MM.1S (cell line): ENCODE measurements at regions not wholly inside any gene's neighbourhood (a gene's known extent, or its start where the extent isn't known, plus 50 kb on each side); places are given as distances from the start of the nearest gene placed in this dataset.

Experiments
- DNase-seq: peaks from one replicate; pipeline ENCODE4 v3.0.0-alpha.2; 2015
- H2AFZ ChIP-seq: fragments of 300-600 bp; sonication (generic); 2 replicates; pipeline ENCODE4 v1.6.0; 2016; ENCODE audit warnings: antibody characterized with exemption, low read length
- H3F3A ChIP-seq: fragments of 300-600 bp; sonication (generic); 2 replicates; pipeline ENCODE4 v1.6.1; 2016; ENCODE audit warnings: mild to moderate bottlenecking, antibody characterized with exemption, low read length, moderate library complexity, mixed read lengths; ENCODE audit not compliant: insufficient read depth
- H3K27ac ChIP-seq: fragments of 300-600 bp; sonication (generic); 2 replicates; pipeline ENCODE4 v1.5.1; 2016; ENCODE audit warnings: mild to moderate bottlenecking, low read length
- H3K27me3 ChIP-seq: fragments of 300-600 bp; sonication (generic); replicated peaks from 2 replicates; pipeline ENCODE4 v1.6.0; 2016; ENCODE audit warnings: low read length; ENCODE audit not compliant: insufficient read depth
- H3K36me3 ChIP-seq: fragments of 300-600 bp; sonication (generic); replicated peaks from 2 replicates; pipeline ENCODE4 v1.6.1; 2016; ENCODE audit warnings: mild to moderate bottlenecking, low read length, mixed read lengths; ENCODE audit not compliant: insufficient read depth
- H3K4me1 ChIP-seq: fragments of 300-600 bp; sonication (generic); 2 replicates; pipeline ENCODE4 v1.6.1; 2016; ENCODE audit warnings: low read length, mixed read lengths
- H3K4me2 ChIP-seq: fragments of 300-600 bp; sonication (generic); 2 replicates; pipeline ENCODE4 v1.6.0; 2016; ENCODE audit warnings: low read depth, low read length
- H3K4me3 ChIP-seq: fragments of 300-600 bp; sonication (generic); 2 replicates; pipeline ENCODE4 v1.5.1; 2016; ENCODE audit warnings: low read length, mixed read lengths
- H3K79me2 ChIP-seq: fragments of 300-600 bp; sonication (generic); 2 replicates; pipeline ENCODE4 v1.6.1; 2016; ENCODE audit warnings: mixed run types, low read length, mixed read lengths
- H3K9ac ChIP-seq: fragments of 300-600 bp; sonication (generic); 2 replicates; pipeline ENCODE4 v1.6.1; 2016; ENCODE audit warnings: low read length, mixed read lengths
- H3K9me2 ChIP-seq: fragments of 300-600 bp; sonication (generic); replicated peaks from 2 replicates; pipeline ENCODE4 v1.6.1; 2016; ENCODE audit warnings: mild to moderate bottlenecking, low read length, mixed read lengths; ENCODE audit not compliant: insufficient read depth
- H3K9me3 ChIP-seq: fragments of 300-600 bp; sonication (generic); replicated peaks from 2 replicates; pipeline ENCODE4 v1.6.1; 2016; ENCODE audit warnings: mild to moderate bottlenecking, low read length, mixed read lengths; ENCODE audit not compliant: insufficient read depth
- H4K20me1 ChIP-seq: fragments of 300-600 bp; sonication (generic); 2 replicates; pipeline ENCODE4 v1.6.1; 2016; ENCODE audit warnings: mild to moderate bottlenecking, low read length, moderate library complexity, mixed read lengths; ENCODE audit not compliant: insufficient read depth
- EZH2 ChIP-seq: fragments of 300-600 bp; sonication (generic); optimal IDR thresholded peaks from 2 replicates; pipeline ENCODE3; 2017; ENCODE audit warnings: low read depth, mild to moderate bottlenecking, antibody characterized with exemption, low read length, mixed read lengths
- EZH2phosphoT487 ChIP-seq: fragments of 300-600 bp; sonication (generic); IDR thresholded peaks from 2 replicates; pipeline ENCODE4 v1.6.1; 2018; ENCODE audit warnings: antibody characterized with exemption, low read length
- TF ChIP-seq, protein P1 (sequence below): fragments of 300-600 bp; sonication (generic); IDR thresholded peaks from 2 replicates; pipeline ENCODE4 v1.5.1; 2016; ENCODE audit warnings: antibody characterized with exemption, low read length, mixed read lengths

DNA sequence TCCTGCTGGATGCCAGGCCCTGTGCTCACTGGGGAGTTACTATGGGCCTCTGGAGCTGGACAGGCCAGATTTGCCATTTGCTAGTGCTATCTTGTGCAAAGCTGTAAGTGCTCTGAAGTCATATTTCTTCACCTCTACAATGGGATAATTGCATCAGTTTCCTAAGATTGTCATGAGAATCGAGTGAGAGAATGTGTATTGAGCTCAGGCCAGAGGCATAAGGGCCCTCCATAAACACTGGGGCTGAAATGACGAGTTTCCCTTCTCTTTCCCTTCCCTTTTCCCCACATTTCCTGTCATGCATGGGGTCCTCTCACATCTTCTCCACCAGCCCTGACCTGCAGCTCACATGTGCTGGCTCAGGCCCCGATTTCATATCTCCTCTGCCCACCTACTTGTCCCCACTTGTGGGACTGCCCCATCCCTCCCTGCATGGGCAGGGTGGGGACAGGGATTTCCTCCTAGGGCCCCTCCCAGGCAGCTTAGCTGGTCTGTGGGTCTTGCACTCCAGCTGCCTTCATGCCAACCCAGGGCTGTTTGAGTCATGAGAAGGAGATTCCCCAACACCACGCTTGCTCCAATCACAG, 358.8 kb downstream of the MID1IP1 start:
- Histone ChIP-seq H3K9ac (no peak overlapping the region), H3K36me3 (no peaks in the 10 kb centered on the region), H3F3A (peaks cover 7% of the 10 kb centered on the region; the same call in 1 of the 2 replicates), H3K79me2 (no peaks in the 10 kb centered on the region), H3K27ac (no peak overlapping the region), H4K20me1 (no peaks in the 10 kb centered on the region), H3K4me1 (peaks cover 36% of the 10 kb centered on the region; the same call in 1 of the 2 replicates), H3K9me3 (no peaks in the 10 kb centered on the region), H3K27me3 (no peaks in the 10 kb centered on the region), H3K4me2 (no peak overlapping the region), H2AFZ (no peak overlapping the region), H3K4me3 (no peak overlapping the region), H3K9me2 (no peaks in the 10 kb centered on the region)
- no peak for DNase-seq
- TF ChIP-seq EZH2 (no peak), EZH2phosphoT487 (no peak)
- TF ChIP-seq, protein P1, sequence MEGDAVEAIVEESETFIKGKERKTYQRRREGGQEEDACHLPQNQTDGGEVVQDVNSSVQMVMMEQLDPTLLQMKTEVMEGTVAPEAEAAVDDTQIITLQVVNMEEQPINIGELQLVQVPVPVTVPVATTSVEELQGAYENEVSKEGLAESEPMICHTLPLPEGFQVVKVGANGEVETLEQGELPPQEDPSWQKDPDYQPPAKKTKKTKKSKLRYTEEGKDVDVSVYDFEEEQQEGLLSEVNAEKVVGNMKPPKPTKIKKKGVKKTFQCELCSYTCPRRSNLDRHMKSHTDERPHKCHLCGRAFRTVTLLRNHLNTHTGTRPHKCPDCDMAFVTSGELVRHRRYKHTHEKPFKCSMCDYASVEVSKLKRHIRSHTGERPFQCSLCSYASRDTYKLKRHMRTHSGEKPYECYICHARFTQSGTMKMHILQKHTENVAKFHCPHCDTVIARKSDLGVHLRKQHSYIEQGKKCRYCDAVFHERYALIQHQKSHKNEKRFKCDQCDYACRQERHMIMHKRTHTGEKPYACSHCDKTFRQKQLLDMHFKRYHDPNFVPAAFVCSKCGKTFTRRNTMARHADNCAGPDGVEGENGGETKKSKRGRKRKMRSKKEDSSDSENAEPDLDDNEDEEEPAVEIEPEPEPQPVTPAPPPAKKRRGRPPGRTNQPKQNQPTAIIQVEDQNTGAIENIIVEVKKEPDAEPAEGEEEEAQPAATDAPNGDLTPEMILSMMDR: no peak

DNA sequence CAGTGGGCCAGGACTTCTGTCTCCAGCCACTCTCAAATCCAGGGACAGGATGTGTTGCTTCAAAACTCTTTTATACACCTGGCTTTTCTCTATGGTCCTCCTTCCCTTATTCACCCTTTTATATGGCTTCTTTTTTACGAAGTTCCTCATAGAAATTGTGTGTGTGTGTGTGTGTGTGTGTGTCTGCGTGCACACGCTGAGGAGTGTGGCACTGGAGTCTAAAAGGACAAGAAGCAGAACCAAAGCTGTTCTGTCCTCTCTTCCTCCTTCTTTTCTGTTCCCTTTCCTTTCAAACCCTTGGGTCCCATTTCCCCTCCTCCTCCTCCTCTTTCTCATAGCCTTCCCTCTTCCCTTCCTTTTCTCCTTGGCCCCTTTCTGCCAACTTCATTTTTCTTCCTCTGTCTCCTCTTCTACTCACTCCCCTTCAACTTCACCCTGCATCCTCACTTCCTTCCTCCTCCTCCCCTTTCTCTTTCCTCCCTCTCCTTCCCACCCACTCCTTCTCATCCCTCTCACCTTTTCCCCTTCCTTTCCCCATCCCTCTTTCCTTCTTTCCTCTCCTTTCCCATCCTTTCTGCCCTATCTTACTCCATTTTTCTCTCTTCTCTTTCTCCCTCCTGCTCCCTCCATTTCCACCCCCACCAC, 360.5 kb downstream of the MID1IP1 start:
- H3K27ac ChIP-seq: no peak overlapping the region
- H3F3A ChIP-seq: peaks cover 7% of the 10 kb centered on the region; the same call in 1 of the 2 replicates
- no peaks in the 10 kb centered on the region for H3K9me3 ChIP-seq
- no peak overlapping the region for H2AFZ ChIP-seq
- no peaks in the 10 kb centered on the region for H3K9me2 ChIP-seq
- H3K4me1 ChIP-seq: peaks cover 26% of the 10 kb centered on the region
- H3K4me3 ChIP-seq: no peak overlapping the region
- no peaks in the 10 kb centered on the region for H3K27me3 ChIP-seq
- TF ChIP-seq EZH2phosphoT487 (no peak), EZH2 (no peak)
- TF ChIP-seq, protein P1: no peak
- H4K20me1 ChIP-seq: no peaks in the 10 kb centered on the region
- H3K79me2 ChIP-seq: no peaks in the 10 kb centered on the region
- H3K36me3 ChIP-seq: no peaks in the 10 kb centered on the region
- no peak overlapping the region for H3K9ac ChIP-seq
- no peak for DNase-seq
- no peak overlapping the region for H3K4me2 ChIP-seq

DNA sequence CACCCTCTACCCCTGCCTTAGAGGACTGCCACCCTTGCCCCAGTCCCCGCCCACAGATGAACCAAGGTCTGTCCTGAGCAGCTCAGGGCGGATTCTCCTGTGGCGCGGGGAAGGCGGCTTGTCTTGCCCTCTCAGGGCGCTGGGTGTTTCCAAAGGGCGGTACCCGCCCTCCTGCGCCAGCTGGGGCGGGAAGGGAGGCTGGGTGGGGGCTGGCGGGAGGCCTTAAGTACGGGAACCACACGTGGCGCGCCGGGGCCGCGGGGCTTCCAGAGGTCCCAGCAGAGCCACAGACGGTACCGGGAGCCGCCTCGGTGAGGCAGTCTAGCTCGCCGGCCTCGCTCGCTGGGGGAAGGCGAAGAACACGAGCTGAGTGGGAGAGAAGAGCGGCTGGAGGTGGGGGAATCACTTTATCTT, 361.1 kb downstream of the MID1IP1 start:
- H3K4me2 ChIP-seq: no peak overlapping the region
- no peak overlapping the region for H3K4me3 ChIP-seq
- H4K20me1 ChIP-seq: no peaks in the 10 kb centered on the region
- no peaks in the 10 kb centered on the region for H3K9me3 ChIP-seq
- no peak overlapping the region for H2AFZ ChIP-seq
- H3K4me1 ChIP-seq: peaks cover 32% of the 10 kb centered on the region
- no peak for DNase-seq
- TF ChIP-seq, protein P1: no peak
- TF ChIP-seq EZH2phosphoT487 (no peak), EZH2 (no peak)
- H3K27me3 ChIP-seq: no peaks in the 10 kb centered on the region
- no peaks in the 10 kb centered on the region for H3K36me3 ChIP-seq
- no peak overlapping the region for H3K27ac ChIP-seq
- H3K9ac ChIP-seq: no peak overlapping the region
- H3F3A ChIP-seq: peaks cover 9% of the 10 kb centered on the region; the same call in 1 of the 2 replicates
- no peaks in the 10 kb centered on the region for H3K9me2 ChIP-seq
- no peaks in the 10 kb centered on the region for H3K79me2 ChIP-seq
